ENCODE measurements at regions not wholly inside any gene's neighbourhood (a gene's known extent, or its start where the extent isn't known, plus 50 kb on each side); places are given as distances from the start of the nearest gene placed in this dataset.

GRCh38 chr5:12459326-12459725, 555.1 kb upstream of the CTNND2 start:
- TF ChIP-seq CTCF (IDR thresholded peaks at IDR 0.05) (no peak), POLR2A (IDR thresholded peaks at IDR 0.05) (no peak)

Data from body of pancreas (tissue), 4 donors.